Erythroblast (primary cell): ENCODE measurements at regions not wholly inside any gene's neighbourhood (a gene's known extent, or its start where the extent isn't known, plus 50 kb on each side); places are given as distances from the start of the nearest gene placed in this dataset.
"Not testable (repeated sequence)": the region's sequence is repeated elsewhere in the genome, so short reads cannot be mapped to it uniquely, and the experiment has no call there.

Experiments
- GATA1 ChIP-seq: IDR thresholded peaks from 2 replicates; pipeline ENCODE4 v1.6.1; 2011; ENCODE audit warnings: low read depth, mild to moderate bottlenecking, control low read depth, low read length, moderate library complexity
- POLR2A ChIP-seq: IDR thresholded peaks from 2 replicates; pipeline ENCODE4 v1.6.1; 2011; ENCODE audit warnings: mild to moderate bottlenecking, low read length

- not testable (repeated sequence) for TF ChIP-seq POLR2A, GATA1
Measured at GRCh38 chr10:64702086-64702485, 1180.9 kb downstream of the REEP3 start.
